HG03064 (cell line): ENCODE measurements at regions not wholly inside any gene's neighbourhood (a gene's known extent, or its start where the extent isn't known, plus 50 kb on each side); places are given as distances from the start of the nearest gene placed in this dataset.

Source experiments
- ATAC-seq: cut with Tn5 transposase; IDR thresholded peaks from one replicate; pipeline ENCODE4 v1.9.1; 2021; ENCODE audit warnings: low read depth; ENCODE audit not compliant: unreplicated experiment

DNA sequence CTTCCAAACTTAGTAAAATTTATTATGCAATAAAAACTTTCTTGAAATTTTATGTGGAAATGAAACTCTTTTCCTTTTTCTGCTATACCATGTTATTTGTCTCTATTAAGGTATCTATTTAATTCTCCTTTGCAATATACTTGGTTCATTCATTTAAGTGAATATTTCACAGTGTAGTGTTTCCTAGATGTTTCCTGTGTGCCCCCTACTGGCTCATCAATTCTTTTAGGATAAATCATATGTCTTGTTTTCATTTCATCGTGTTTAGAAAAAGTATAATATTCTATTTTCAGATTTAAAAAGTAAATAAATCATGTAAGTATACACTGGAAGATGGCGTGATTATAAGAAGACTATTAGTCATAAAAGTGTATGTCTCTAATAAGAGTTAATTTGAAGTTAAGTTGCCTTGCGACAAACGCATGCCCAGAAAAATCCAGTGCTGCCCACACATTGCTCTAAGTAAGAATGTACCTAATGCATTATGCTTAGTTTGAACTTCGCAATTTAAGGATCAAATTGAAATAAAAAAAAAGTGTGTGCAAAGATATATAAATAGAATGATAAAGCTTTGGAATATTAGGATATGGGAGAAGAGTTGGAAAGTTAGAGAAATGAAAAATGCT is 525.4 kb downstream of the KCNJ3 start:
- ATAC-seq: peak; percentile 59

DNA sequence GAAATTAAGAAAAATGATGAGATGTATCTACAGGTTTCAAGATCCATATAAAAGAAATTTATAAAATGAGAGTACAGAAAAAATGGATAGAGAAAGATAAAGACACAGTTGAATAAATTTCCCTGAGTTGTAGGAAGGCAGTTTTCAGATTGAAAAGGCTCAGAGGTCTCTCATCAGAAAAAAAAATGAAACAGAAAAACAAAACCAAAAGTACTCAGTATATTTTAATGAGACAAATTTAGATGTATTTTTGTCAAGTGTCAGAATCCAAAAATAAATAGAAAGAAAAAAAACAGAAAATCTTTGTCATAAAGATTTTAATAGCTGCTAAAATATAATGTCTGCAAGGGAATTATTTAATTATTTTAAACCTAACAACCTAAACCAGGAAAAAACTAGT is 520.5 kb downstream of the KCNJ3 start:
- peak; percentile 51 for ATAC-seq

DNA sequence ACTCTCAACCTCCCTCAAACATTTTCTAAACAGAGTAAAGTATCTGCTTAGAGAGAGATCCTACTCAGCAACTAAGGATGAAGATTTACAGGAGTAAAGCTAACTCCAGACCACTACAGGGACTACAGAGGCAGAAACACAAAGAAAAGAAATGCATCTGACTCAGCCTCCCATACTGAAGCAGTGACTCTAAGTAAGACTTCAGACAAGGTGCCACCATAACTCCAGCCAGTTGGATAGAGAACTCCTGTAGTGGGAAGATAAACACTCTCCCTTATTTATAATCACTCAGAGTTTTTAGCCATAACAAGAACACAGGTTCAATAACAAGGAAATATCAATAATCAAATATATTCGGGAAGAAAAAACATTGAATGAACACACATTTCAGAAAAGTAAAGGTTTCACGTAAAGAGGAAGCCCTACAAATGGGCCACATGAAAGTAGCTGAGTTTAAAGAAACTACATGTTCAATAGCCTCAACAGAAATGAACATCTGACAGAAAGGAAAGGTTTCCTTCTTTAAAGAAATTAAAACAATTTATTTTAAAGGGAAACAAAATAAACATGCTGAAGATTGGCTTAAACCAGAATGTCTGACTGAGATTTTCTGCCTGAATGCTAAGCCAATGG is 519.9 kb downstream of the KCNJ3 start:
- peak; percentile 38 for ATAC-seq

DNA sequence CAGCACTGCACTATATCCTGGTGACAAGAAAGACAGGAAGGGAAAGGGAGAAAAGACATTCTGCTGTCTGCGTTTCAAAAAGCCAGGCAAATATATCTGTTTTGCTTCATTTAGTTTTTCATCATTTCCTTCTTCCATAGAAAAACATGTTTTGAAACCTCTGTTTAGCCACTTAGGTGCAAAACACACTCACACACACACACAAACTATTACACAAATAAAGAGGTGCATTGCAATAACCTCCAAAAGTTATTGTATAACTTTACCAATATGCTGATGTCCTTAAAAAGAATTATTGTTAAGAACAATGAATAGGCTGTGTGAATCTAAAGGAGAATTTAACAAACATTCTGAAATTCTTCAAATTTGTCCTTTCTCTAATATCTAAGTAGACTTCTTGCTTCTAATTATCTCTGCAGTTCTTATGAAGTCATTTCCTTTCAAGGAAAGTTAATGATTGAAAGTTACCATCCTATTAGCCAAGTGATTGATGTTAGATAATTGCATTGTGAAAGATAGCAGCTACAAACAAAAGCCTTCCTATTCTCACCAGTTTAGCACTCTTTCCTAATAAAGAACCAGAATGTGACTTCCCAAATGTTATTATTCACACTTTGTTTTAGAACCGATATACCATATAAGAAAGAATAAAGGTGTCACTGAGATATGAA is 516.7 kb downstream of the KCNJ3 start:
- ATAC-seq: no peak

DNA sequence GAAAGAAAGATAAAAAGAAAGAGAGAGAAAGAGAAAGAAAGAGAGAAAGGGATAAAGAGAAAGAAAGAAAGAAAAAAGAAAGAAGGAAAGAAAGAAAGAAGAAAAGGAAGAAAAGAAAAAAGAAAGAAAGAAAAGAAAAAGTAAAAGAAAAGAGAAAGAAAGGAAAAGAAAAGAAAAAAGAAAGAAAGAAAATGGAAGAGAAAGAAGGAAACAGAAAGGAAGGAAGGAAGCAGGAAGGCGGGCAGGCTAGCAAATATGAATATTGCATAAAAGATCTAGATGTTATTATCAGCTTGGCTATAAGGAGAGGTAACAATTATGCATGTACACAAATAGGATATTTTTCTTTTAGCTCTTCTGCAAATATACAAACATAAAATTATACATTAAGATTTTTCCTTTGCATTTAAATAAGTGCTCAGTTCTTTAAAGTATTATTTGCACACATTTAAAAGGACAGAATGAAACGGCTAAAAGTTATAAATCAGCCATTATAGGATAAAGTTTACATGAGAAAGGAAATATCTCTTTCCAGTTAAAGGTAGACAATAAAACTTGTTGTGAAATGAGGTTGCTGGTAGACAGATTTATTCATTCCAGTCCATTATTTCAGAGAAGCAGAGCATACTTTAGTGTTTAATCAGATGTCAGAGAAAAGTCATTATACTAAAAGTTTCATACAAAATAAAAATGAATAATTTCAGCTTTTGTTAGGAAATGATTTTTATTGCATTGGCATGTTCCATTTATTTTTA is 511.4 kb downstream of the KCNJ3 start:
- no peak for ATAC-seq

DNA sequence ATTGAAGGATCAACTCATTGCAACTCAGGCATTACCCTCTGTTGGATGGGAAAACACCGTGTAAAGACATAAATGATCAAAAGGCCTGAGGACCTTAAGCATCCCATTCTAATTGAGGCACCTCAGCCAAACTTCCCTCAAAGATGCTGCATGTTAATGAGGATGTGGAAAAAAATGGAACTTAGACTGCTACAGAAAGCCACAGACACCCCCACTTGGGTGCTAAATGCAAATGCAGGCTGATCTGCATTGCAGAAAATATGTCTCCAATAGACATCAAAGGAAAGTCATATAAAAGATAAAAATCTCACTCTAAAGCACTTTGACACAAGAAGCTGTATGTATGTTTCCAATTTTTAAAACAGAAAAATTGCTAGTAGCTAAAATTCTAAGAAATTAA is 504.7 kb downstream of the KCNJ3 start:
- no peak for ATAC-seq

DNA sequence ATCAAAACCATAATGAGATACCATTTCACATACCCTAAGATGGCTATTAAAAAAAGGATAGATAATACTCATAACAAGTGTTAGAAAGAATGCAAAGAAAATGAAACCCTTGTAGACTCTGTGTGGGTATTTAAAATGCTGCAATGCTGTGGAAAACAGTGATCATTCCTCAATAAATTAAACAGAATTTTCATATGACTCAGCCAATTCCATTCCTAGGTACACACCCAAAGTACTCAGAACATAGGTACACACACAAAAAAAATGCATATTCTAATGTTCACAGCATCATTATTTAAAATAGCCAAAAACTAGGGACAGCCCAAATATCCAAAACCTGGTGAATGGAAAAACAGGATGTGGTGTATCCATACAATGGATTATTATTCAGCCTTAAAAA is 502.3 kb downstream of the KCNJ3 start:
- no peak for ATAC-seq

DNA sequence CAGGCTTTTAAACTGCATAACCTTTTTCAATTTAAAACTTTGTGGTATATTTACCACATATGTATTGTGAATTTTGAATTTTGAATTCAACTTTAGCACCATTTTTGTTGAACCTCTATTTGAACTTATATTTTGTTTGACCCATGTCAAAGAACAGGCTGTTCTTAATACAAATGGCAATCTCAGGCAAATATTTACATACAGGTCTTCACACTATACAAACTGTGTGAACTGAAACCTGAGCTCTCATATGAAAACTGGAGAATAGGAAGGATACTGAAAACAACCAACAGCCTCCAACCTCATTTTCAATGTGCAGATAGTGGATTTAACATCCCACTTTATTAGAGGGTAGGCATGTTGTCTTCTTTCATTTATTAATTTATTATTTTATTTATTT is 491.8 kb downstream of the KCNJ3 start:
- ATAC-seq: no peak

DNA sequence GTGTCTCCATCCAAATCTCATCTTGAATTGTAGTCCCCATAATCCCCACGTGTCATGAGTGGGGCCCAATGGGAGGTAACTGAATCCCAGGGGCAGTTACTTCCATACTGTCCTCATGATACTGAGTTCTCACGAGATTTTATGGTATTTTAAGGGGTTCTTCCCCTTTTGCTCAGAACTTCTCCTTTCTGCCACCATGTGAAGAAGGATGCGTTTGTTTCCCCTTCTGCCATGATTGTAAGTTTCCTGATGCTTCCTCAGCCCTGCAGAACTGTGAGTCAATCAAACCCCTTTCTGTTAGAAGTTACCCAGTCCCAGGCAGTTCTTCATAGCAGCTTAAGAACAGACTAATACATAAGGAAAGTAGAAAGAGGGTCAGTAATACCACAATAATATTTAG is 480.4 kb downstream of the KCNJ3 start:
- ATAC-seq: no peak

DNA sequence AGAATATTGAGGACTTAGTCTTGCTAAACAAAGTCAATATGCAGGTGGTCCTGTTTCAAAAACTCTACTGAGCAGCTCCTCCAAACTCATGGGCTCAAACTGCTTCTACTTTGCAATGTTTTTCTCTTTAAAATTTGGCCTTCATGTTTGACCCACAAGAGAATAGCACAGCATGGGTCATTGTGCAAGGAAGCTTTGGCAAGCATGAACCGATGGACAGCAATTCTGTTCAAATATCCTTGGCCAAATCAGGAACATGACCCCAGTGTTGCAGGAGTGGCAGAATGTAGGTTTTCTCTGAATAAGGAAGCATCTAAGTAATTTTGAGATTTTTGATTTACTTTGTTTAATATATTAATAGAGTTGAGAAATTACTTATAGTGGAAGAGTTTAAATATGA is 477.9 kb downstream of the KCNJ3 start:
- ATAC-seq: no peak

DNA sequence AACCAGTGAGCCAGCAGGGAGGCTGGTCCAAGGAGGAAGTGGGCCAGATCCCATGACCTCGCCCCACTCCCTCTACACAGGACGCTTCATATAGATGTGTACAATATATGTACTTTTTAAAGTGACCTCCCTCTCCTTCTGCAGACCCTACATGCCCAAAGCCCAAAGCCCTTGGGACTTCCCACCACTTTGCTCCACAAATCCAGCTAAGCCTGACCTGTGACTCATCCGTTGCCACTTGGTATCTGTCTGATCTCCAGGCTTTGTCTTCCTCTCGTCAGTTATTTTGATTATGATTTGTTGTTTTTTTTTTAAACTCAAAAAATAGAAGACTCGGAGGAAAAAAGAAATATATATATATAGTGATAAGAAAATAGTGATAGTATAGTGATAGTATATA is 470.8 kb downstream of the KCNJ3 start:
- ATAC-seq: no peak

DNA sequence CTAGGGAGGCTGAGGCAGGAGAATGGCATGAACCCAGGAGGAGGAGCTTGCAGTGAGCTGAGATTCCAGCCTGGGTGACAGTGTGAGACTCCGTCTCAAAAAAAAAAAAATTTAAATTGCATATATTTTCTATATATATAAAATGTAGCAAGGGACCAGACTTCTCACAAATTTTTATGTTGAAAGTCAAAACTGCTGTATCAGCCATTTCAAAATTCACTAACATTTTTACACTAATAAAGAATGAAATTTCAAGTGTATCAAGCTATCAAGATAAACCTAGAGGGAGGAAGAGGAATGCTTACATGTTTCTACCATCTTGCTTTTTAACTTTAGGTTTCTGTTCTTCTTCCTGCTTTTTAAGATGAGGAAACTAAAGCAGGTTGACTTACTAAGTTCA is 464.0 kb downstream of the KCNJ3 start:
- no peak for ATAC-seq

DNA sequence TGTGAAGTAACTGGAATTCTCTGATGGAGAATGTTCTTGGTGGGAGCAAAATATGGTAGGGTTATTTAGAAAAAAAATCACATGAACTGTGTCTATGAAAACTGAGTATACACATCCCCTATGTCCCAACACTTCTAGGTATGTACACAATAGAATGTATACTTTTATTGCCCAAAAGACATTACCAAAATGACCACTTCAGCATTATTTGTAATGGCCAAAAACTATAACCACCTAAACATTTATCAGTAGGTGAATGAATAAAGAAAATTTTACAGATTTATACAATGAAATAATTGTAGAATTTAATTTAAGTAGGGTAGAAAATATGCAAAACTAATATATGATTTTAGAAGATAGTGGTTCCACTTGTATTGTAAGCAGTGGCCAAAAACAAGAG is 462.8 kb downstream of the KCNJ3 start:
- ATAC-seq: no peak

DNA sequence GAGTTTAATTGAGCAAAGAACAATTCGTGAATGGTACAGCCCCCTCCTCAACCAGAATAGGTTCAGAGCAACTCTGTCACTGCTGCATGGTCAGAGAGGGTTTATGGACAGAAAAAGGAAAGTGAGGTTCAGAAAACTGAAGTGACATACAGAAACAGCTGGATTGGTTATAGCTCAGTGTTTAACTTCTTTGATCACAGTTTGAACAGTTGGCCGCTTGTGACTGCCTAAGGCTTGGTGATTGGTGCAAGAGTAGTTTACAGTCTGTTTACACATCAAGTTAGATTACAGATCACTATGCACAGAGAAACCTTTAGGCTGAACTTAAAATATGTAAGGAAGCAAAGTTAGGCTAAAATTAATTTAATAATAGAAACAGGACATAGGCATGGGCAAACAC is 459.2 kb downstream of the KCNJ3 start:
- ATAC-seq: no peak

DNA sequence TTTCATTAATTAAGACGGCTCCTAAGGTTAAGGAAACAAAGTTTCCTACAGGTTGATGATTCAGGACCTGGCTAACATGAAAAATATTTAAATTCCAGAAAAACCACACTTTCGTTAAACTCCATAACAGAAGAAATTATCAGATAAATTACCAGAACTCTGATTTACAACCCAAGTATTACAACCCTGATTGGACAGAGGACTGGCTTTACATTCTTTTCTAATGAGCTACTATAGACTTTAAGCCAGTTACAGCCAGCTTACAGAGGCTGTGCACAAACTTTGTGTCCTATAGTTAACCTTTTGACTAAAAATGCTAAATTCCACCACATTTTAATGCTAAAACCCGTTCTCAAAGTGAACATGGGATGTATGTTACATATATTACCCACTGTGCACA is 458.6 kb downstream of the KCNJ3 start:
- ATAC-seq: no peak

DNA sequence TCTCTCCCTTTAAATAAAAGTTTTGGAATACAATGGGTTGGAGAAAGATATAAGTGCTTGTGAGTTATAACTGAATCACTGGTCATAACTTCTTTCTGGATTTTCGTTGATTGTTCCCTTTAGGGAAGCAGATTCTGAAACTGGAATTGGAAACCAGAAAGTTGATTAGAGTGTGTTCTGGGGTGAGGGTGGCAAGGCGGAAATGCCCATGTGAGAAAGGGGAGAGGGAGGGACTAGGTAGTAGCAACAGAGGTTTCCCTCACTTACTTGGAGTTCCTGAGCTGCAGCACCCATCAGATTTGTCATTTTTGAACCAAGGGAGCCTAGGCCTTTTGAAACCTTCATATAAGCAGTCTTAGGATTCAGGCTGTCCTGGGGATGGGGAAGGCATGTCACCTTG is 453.4 kb downstream of the KCNJ3 start:
- ATAC-seq: no peak

DNA sequence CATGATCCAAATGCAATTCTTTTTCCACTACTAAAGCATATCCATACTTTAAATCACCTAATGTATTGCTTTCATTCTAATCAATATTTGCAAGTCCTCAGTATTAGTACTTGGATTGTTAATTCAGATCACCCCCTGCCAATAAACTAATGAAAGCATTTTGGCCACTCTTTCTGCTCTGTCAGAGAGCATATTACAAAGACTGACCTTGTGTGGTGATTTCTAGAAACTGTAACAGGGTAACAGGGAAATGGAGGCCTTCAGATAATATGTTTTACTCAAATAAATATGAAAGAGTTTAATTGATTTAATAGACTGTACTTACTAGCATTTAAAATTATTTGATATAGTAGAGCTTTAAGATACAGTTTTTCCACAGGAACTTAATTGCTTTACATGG is 453.0 kb downstream of the KCNJ3 start:
- ATAC-seq: no peak

DNA sequence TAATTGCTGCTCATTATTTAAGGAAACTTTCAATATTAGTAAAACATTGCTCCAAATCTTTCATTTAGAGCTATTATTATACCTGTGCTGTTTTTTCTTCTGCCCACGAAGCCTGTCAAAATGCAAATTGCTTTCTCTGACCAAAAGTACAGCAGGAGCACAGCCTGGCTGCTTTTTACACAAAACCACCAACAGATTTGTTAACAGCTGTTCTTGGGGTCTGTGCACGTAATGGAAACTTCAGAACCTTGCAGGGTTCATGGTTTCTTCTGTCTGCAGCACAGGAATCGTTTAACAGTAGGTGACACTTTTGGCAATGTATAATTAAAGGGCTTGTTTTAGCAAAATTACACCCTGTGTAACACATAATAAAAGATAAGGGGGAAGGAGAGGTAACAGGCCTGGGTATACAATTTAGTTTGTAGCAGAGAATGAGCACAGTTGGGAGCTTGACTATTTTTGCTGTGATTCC is 447.3 kb downstream of the KCNJ3 start:
- peak; percentile 98 for ATAC-seq

DNA sequence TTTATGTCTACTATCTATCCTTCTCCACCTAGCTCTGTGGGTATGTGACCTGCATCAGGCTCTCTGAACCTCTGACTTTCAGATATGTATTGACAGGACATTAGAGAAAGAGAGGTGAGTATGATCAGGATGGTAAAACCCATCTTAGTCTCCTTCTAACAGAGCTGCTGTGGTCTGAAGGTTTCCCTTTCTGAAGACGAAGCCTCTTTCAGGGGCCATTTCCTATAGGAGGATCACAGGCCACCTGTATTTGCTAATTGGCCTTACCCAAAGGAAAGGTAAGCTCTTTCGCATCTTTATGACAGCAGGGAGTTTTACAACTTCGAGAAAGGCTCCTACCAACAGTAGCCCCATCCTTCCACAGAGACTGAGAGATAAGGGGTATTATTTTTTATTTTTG is 442.9 kb downstream of the KCNJ3 start:
- ATAC-seq: no peak

DNA sequence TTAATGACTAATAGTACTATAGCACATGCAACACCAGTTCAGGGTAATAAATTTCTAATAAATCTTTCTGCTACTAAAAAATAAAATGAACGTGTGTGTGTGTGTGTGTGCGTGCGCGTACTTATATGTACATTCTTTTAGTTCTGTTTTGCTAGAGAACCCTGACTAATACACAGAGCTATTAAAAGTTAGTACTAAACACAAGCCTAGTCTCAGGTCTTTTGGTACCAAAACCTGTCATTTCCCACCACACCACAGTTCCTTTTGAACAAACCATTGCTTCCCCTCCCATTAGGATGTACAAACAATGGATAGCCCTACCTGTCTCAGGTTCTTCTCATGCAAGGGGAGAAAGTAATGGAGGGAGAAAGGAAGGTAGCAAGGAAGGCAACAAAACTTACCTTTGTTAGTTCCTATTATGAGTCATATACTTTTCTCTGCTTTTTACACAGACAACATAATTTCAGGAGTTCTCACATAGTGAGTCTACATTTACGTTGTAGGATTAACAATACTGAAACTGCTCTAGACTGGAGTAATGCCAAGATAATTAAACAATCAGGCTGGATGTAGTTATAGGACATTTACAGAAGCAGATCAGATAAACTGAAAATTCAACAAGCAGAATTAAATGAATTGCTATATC is 427.2 kb downstream of the KCNJ3 start:
- ATAC-seq: no peak

DNA sequence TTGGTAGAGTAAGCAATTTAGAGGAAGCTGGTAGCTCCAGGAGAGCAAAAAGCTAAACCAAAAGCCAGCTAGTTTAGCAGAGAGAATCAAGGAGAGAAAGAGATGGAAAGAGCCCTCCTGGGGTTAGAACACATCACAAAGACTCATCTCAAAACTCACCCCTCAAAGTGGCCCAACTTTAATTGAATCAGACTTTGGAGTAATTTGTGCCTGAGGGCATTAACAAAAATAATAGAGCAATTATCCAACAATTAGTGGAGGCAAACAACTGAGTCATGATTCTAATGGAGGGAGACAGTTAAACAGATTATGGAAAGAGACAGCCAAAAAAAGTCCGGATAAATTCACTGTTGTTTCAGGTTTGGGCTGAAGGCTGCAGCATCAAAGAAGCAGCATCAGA is 417.4 kb downstream of the KCNJ3 start:
- no peak for ATAC-seq
